HUDEP-2 (cell line): ENCODE measurements at regions not wholly inside any gene's neighbourhood (a gene's known extent, or its start where the extent isn't known, plus 50 kb on each side); places are given as distances from the start of the nearest gene placed in this dataset.

Experiments used
- DNase-seq, 76 experiments: peaks; one replicate each; lab custom pipeline; 2025; ENCODE audit not compliant: unreplicated experiment in 76 of 76; lab: John Stamatoyannopoulos, UW

DNA sequence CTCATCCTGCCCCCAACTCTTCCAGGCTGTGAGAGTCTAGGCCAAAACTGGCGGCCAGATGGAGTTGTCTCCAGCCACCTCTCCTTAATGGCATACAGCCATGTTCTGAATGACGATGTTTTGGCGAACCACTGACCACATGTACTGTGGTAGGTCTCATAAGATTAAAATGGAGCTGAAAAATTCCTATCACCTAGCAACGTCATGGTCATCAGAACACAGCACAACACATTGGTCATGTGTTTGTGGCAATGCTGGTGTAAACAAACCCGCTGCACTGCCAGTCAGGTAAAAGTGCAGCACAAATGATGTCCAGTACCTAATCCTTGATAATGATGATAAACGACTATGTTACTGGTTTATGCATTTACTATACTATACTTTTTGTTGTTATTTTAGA, 290.0 kb upstream of the MKI67 start:
- DNase-seq = no peak

DNA sequence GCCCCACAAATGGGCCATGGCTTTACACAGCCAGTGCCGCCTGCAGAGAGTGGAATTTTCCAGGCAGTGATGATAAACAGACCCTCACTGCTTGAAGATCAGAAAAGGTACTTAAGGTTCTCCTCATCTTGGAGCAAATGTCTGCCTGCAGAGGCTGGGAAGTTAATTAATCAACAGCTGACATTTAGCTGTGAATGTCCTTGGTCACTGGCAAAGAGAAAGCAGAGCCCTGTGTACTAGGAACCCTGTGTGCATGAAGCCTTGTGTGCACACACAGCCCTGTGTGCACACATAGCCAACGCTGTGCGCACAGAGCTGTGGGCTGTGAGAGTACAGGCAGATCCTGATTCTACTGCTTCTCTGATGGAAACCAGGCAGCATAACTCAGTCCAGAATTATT, 291.6 kb upstream of the MKI67 start:
- DNase-seq = no peak

DNA sequence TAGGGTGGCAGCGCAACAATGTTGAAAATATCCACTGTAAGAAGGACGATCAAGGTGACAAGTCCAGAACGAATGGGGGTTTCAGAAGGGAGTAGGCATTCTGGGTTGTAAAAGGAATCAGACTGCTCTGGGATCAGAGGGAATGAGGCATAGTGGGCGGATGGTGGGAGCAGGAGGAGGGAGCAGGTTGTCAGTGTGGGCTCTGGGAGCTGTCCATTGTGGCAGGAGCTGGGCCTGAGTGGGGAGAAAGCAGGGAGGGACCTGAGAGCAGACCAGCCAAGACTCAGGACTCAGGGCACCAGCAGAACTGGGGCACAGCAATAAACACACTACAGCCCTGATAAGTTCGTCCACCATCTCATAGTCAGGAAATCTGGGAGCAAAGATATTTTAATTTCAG, 292.6 kb upstream of the MKI67 start:
- DNase-seq = no peak

DNA sequence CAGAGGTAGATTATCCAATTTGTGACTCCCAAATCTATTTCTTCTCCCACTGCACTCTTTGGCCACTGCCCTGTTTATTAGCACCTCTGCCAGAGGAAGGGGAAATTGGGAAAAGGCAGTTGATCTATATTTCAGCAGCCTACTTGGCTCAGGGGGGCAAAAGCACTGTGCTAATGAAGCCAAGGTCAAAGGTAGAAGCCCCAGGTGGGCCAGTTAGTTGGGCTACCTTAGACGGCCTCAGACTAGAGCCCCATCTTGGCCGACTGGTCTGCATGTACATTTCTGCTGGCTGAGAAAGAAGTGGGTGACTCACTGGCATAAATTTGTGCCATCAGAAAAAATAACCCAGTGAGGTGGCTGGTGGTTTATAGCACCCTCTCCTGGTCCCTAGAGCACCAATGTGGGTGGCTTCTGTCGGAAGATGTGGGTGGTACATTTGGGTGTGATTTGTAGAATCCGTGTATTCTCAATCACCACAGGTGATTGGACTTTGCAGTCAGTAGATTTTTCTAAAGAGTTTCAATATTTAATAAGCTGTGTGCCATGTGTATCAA, 293.3 kb upstream of the MKI67 start:
- no peak for DNase-seq

DNA sequence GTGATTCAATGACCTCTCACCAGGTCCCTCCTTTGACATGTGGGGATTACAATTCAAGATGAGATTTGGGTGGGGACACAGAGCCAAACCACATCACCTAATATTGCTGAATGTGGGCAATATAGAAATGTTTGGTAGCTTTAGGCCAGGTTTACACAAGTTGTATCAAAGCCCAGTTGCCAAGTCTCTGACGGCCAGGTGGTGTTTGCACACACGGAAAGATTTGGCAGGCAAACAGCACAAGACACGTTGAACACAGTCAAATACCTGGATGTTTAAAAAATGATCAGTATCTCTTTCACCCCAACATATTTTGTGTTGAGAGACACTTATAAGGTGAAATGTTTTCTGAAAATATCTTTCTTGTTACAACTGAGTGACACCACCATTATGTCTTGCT, 294.4 kb upstream of the MKI67 start:
- DNase-seq = no peak

DNA sequence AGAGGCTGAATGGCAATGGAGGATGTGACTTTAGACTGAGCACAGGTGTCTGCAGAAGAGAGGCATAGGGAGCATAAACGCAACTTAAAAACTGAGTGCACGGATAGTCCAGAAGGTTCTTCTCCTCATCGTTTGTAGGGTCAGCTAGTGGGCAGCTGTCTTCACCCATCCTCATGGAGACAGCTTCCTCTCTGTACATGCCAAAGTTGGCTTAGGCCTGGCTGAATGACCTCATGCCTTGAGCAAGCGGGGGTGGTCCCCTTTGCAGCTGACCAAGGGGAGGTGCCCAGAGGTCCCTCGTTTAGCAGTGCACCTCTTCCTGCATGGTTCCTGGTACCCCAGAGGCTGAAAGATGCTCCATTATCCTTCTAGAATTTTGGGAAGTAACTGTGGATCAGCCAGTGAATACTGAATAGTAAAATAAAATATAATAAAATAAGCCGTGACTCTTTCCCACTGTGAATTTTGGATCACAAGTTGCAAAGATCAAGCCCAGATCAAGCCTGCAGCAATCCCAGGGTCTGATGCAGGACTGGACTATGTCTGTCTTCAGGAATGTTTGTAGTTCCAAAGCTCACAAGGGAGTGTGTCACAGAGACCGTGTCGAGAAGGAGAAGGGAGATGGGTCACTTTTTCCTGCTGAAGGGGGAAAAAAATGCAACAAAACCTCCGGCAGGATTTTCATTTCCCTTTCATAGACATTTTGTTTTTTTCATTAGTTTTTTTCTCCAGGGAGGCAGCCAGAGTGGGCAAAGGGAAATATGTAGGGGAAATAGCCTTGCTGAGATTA, 295.3 kb upstream of the MKI67 start:
- no peak for DNase-seq

DNA sequence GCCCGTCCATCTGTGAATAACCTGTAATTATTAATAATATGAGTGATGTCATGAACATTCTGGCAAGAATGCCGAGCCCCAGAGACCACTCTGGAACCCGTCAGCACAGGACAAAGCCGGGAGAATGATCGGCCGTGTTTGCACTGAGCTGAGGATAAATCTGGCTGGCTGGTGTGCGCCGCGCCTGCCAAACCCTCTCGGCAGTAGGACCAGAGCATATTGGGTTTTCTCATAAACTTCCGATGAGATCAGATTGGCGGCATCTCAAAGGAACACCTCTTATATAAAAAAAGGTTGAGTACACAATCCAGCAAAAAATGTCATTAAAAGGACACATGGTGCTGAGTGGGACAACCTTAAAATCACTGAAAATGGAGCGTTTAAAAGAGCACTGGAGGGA, 296.0 kb upstream of the MKI67 start:
- DNase-seq = no peak

DNA sequence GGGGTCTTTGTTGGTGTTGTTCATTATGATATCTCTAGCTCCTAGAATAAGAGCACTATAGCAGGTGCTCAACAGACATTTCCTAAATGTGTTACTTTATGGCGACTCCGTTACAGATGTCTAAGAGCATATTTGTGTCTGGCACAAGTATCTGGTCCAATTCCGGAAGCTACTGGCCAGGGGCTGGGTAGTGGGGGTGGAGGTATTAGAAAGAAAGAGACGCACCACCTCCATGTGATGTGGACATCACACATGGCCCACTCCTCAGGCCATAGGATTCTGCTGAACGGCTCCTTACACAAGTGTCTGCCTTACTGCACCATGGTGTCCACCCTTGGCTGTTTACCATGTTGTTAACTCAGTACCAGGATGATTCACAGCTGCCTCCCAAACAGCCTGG, 296.8 kb upstream of the MKI67 start:
- no peak for DNase-seq

DNA sequence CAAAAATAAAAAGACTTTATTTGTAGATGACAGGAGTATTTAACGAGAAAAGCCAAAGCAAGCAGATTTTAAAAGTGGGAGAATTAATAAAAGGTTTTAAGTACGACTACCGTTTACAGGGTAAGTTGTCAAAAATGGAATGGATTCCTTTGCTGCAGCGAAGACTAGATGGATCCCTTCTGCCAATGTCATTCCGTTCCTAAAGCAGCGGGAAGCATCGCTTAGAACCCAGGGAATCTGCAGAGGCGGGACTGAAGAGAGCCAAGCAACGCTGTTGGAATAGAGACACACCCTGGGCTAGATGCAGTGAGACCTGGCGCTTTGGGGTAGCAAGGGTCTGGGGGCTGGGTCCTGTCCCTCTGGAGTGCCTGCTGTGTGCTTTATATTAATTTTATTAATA, 303.1 kb upstream of the MKI67 start:
- no peak for DNase-seq

DNA sequence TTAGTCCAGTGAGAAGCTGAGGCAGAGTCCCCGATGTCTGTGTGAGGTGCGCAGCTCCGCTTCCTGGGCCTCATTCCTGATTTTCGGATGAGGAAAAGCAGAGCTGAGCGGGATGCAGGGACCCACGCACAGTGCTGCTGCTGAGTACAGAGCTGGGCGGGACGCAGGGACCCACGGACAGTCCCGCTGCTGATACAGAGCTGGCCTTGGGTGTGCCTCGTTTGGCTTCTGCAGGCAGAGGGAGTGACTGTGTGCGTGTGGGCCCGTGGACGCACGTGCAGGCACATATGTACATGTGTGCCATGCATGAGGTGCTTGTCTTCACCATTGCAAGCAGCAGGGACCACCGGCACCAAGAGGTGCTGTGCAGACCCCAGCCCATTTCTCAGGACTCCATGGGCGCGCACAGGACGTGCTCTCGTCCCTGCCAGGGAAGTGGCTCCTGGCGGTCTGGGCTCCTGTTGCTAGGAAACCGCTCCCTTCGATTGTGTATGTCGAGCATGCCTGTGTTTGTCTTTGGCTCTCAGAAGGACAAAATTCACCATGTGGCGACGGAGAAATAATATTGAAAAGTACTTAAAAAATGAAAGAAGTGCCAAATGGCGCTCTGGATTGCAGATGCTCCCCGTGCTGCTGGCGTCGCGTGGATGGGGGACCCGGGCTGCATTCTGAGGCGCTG, 303.8 kb upstream of the MKI67 start:
- no peak for DNase-seq

DNA sequence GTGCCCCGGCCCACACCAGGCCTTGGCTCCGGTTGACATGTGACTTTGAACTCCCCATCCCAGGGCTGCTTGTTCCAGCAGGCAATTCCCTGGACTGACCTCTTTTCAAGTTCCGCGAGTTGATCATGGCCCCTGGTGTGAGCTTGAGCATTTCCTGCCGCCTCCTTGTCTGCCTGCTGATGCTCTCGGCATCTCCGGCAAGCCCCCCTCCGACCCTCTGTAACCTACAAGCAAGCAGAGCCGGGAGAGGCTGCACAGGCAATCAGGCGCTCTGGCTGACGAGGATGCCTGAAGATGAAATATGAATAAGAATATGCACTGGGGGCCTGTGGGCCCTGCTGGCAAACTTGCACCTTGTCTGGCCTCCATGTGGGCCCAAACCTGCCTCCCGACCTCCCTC, 304.9 kb upstream of the MKI67 start:
- no peak for DNase-seq

DNA sequence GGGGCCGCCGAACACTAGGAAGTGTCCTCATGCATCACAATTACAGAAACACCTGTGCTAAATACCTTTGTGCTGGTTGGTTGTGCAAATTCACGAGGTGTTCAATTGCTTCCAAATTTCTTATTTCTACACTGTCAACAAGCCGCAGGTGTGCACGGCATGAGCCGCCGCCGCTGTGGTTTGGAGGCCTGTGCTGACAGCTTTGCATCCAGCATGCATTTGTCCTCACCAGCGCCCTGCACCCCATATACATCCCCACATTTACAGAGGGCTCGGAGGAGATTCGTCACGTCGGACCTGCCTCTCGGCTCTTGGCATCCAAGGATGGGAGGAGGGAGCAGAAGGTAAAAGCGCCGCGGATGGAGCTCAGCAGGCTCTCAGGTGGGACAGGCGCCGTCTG, 305.3 kb upstream of the MKI67 start:
- DNase-seq = no peak

DNA sequence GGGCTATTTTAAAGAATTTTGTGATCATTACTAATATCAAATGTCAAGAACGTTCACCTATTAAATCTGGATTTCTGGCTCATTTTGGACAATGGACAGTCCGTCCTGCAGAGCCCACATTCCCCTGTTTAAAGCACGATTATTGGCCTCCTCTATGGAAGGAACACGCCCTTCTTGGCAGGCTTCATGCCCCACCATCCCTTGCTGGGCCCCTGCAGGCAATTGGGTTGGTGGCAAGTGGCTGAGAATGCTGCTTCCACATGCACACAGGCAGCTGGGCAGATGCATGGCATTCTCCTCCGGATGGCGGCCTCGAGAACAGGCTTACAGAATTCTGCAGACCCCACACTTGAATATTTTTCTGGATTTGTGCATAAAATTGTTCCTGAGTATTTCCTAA, 305.8 kb upstream of the MKI67 start:
- DNase-seq = no peak

DNA sequence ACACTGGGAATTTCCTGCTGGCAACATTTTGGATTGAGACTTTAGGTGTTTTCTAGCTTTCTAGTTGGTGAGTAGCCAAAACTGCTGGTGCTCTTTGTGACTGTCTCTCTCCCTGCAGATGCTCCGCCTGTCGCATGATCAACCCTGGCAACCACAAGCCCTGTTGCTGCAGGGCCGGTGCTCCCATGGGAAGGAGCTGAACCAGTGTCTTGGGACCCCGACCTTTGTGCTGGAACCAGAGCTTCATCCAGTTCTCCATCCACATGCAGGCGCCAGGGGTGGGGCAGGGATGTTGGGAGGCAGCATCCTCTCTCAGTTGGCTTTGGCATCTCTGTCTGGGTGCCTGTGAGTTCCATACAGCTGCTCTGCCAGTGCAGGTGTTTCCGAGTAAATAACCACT, 306.2 kb upstream of the MKI67 start:
- no peak for DNase-seq

DNA sequence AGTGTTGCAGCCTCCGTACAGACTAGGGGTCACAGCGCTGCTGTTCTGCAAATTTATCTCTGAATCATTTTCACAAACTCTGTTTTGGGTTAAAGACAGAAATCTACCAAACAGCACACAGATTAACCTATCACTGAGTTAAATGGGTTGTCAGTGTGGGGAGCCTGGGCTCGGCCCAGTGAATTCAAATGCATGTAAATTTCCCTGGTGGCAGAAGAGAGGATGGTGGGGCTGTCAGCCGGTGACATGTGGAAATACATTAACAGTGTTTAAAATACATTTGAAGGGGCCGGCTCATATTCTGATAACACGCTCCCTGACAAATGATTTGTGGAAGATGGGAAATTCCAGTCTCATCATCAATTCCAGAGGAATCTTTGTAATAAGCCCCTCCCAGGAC, 309.6 kb upstream of the MKI67 start:
- no peak for DNase-seq

DNA sequence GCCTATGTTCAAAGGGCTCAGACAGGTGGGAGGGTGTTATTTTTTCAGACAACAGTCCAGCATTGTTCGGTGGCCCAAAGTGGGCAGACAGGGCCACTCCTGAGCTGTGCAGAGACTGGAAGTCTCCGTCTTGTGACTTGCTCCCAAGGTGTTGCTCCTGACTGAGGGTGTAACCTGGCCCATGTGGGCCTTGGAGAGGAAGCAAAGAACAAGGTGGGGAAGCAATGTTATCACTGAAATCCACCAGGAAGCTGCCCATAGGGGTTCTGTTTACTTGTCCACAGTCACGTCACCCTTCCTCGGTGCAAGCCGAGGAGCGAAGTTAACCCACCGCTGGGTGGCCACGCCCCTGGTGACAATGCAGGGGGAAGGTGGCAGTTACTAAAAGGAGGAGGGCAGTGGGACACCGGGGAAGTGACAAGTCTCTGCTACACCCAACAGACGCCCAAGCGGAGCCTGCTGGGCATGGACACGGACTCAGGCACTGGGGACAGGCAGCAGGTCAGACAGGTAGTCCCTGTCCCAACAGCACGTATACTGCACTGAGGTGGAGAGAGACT, 311.6 kb upstream of the MKI67 start:
- DNase-seq = no peak

DNA sequence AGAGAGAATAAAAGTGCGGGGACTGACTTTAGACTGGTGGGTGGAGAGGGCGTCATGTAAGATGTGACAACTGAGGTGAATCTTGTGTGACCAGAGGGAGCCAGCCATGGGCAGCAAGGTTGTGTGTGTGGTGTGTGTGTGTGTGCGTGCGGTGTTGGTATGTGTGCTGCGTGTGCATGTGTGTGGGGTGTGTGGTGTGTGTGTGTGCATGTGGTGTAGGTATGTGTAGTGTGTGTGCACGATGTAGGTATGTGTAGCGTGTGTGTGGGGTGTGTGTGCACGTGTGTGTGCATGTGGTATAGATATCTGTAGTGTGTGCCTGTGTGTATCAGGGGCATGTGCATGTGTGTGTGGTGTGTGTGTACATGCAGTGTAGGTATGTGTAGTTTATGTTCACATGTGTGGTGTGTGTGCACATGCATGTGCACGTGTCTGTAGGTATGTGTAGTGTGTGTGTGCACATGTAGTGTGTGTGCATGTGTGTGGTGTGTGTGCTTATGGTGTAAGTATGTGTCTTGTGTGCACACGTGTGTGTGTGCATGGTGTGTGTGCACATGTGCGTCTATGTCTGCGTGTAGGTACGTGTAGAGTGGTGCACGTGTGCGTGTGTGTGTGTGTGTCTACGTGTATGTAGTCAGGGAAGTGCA, 312.3 kb upstream of the MKI67 start:
- no peak for DNase-seq

DNA sequence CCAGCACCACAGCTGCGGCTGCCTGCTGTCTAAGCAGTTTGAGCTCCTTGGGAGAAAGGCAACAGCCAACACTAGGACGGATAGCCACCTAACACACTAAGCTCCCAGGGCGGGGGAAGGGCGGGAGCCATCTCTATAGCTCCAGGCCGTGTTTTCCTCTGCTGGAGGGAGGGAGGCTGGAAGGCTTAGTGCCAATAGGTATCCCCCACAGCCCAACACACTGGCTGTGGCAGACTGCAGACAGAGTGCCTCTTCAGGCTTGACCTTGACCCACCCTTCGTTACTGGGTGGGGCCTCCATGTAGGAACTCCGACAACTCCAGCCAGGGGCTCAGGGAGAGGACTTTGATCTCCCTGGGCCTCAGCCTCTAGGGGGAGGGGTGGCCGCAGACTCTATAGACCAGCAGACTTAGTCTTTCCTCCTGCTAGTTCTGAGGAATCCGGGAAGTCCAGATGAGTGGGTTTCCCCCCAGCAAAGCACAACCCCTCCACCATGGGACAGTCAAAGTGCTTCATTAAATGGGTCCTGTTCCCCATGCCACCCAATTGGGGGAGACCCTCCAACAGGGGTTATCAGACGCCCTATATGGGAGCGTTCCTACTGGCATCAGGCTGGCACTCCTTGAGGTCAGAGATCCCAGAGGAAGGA, 314.4 kb upstream of the MKI67 start:
- no peak for DNase-seq

DNA sequence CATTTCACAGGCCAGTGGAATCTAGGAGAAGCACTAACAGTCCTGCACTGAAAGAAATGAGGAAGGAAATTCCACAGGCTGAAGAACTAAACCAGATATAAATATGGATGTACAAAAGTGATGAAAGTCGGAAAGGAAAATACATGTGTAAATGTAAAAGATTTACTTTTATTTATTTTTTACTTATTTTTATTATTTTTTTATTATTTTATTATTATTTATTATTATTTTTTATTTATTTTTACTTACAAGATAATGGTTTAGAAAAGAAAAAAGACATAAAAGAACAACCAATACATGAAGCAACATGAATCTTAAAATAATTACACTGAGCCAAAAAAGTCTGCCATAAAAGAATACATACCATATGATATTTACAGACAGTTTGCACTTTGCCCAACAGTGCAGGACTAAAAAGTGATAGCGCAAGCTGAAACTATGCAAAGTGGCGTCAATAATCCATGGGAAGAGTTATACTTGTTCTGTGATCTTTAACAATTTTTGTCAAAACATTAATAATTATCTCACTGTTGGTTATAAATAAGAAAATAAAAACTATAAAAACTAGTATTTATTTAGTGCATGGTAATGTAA, 317.8 kb upstream of the MKI67 start:
- no peak for DNase-seq

DNA sequence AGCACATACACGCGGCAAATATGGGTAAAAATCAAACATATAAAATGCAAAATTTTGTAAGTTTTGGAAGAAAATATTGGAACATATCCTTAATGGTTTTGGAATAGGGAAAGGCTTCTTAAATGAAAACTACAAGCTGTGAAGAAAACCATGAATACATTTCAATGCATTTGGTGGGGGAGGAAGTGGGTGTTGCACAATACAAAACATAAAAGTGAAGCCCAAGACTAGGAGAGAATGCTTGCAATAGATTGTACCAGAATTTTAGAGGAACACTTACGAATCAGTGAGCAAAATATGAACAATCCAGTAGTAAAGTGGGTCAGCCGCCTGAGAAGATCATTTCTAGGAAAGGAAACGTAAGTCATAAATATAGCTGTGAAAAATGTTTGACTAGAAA, 322.6 kb upstream of the MKI67 start:
- DNase-seq = no peak

DNA sequence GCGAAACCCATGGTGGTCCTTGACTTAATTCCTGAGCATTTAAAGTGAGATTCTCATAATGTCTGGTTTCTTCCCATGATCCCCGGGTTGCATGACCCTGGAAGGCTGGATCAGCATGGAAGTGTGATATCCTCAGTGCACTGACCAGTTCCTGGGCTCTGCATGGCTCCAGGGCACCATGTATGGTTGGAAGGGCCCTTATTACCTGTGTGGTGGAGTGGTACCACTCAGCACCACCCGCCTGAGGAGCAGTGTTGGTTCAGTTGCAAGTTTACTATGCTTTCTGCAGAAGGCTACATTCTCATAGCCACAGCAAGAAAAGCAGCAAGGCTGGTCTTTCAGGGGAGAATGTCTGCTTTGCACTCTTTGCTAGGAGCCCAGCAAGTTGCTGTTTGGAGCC, 325.7 kb upstream of the MKI67 start:
- no peak for DNase-seq
